GM21447 (cell line): ENCODE measurements at regions not wholly inside any gene's neighbourhood (a gene's known extent, or its start where the extent isn't known, plus 50 kb on each side); places are given as distances from the start of the nearest gene placed in this dataset.

ENCODE experiments used
- ATAC-seq: cut with Tn5 transposase; IDR thresholded peaks from one replicate; pipeline ENCODE4 v1.9.1; 2021; ENCODE audit not compliant: unreplicated experiment

GRCh38 chr11:111098091-111098490, 147.4 kb upstream of the POU2AF2 start:
- ATAC-seq: peak; percentile 62

DNA sequence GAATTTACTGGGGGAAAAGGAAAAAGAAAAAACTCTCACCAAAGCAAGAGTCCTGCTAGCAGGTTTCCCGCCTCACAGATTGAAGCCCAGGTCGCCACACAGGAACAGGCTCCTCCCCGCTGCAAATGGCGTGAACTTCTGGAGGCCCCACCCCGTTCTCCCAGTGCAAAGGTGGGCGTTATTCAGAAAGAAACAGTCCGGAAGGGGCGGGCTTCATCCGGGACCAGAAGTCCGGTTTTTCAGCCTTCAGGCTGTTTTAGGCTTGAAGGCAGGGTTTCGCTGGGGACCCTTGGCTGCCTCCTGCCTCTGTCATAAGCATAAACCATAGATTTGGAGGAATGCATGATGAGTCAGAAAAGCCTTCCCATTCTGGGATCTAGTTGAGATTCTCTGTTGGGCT, 148.3 kb upstream of the POU2AF2 start:
- ATAC-seq: peak; percentile 49

DNA sequence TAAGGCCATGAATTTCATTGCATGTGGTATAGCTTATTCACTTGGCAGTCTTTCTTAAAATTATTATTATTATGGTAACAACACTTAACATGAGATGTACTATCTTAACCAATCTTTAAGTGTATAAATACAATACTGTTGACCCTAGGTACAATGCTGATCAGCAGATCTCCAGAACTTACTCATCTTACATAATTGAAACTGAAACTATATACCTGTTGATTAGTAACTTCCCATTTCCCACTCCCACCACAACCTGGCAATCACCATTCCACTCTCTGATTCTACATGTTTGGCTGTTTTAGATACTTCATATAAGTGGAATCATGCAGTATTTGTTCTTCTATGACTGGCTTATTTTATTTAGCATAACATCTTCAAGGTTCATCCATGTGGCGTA, 150.2 kb upstream of the POU2AF2 start:
- no peak for ATAC-seq

- ATAC-seq: no peak
Observed at GRCh38 chr11:111093061-111093460, 152.5 kb upstream of the POU2AF2 start.

- ATAC-seq: no peak
Observed at GRCh38 chr11:111091321-111091938, 154.1 kb upstream of the POU2AF2 start.

DNA sequence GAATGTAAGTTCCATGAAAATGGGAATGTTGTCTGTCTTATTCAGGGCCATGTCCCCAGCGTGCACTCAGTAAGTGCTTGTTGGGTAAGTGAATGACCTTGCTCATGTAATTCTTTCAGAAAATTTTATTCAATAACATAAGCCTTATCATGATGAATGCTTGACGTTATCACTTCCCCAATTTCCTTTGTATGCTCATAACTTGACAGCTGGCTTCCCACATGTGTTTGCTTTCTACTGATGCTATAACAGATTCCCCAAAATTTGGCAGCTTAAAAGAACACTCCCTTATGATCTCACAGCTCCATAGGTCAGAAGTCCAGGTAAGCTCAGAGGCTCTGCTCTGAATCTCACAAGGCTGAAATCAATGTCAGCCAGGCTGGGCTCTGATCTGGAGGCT, 155.8 kb upstream of the POU2AF2 start:
- no peak for ATAC-seq

DNA sequence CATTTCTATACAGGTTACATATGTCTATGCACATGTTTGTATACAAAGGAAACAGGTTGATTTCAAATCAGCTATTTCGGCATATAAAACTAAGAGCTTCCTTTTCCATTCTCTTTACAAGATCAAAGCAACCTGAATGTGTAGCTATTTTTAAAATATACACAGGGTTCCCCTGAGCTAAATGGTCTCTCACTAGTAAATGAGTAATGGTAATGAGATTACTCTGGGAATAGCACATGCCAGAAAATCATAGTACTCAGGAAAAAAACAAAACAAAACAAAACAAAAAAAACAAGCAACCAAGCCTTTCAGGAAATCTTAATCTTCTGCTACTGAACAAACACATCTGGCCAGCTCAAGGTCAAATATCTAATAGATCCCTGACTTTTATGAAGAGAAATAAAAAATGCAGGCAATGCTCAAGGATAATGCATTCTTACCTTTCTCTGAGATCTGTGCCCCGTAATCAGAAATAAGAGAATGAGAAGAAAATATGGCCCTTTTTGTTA, 156.6 kb upstream of the POU2AF2 start:
- no peak for ATAC-seq

GRCh38 chr11:111086058-111086457, 159.5 kb upstream of the POU2AF2 start:
- ATAC-seq: no peak

DNA sequence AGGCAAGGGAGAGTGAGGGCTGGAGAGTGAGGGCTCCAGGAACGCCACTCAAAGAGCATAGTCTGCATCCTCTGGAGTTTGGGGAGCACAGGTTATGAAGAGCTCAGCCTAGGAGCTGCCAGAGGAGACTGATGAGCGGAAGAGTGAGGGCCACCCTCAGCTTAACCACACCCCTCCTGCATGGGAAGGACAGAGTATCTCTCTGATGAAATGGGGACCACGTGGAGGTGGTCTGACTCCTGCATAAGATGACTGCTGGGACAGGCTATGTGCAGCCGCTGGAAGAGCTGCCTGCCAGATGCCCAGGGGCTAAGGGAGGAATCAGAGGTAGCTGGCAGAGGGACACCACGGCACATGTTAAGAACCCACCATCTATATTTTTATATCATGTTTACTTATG, 162.9 kb upstream of the POU2AF2 start:
- no peak for ATAC-seq

- no peak for ATAC-seq
Observed at GRCh38 chr11:111081021-111081511, 164.5 kb upstream of the POU2AF2 start.

- no peak for ATAC-seq
Observed at GRCh38 chr11:111077530-111078322, 167.8 kb upstream of the POU2AF2 start.

DNA sequence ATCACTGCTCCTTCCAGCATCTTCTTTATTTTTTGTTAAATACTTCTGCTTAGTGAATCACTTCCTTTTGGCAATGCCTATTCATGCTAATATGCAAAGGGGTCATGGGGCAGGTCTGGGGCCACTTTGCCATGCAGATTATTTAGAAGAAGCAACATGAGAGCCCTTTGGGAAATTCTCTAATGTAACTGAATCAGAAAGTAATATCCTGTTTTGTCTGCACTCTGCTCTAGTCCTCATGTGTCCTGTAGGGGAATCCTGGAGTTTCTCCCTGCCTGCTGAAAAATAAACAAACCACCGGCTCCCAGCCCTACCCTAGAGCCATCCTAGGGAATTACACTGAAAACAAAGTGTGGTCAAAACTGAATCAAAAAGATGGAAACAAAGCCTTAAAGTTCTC, 176.5 kb upstream of the POU2AF2 start:
- no peak for ATAC-seq

DNA sequence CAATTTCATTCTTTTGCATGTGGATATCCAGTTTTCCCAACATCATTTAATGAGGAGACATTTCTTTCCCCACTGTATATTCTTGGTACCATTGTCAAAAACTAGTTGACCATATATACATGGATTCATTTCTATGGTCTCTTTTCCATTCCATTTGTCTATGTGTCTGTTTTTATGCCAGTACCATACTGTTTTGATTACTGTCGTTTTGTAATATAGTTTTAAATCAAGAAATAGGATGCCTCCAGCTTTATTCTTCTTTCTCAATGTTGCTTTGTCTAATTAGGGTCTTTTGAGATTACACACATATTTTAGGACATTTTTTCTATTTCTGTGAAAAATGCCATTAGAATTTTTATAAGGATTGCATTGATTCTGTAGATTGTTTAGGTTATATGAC, 177.5 kb upstream of the POU2AF2 start:
- no peak for ATAC-seq

GRCh38 chr11:111066846-111067245, 178.7 kb upstream of the POU2AF2 start:
- ATAC-seq: no peak

DNA sequence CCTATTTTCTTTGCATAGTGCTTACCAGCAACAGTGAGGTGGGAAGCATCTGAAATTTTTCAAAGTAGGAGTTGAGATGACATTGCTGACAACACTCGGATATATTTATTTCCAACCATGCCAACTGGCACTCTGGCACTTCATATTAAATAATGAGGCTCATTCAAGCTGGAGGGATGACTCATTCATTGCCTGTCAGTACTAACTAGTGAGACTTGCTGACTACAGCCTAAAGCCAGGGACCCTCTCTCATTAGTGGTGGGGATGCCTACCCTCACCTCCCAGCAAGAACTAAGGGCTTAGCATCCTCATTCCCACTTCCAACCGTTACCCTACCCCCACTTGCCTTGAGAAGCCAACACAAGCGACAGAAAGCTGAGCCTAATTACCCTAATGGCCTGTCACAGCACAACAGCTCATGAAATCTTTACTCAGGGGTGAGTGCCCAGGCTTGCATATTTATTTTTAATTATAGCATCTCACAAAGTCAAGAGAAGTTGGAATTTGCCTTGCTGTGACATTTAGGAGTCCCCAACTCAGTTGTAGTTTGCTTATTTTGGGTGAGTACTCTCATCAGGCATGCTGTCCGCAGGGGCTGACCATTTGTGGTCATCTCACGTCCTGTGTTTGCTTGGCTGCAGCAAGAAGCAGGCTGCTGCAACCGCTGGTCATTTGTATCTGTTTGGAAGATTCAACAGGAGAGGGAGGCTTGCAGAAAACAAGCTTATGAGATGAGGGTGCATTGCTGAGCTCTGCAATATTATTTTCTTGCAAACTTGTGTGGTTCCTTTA, 181.6 kb upstream of the POU2AF2 start:
- no peak for ATAC-seq

GRCh38 chr11:111062420-111062819, 183.1 kb upstream of the POU2AF2 start:
- no peak for ATAC-seq

- no peak for ATAC-seq
Observed at GRCh38 chr11:111059726-111060125, 185.8 kb upstream of the POU2AF2 start.

DNA sequence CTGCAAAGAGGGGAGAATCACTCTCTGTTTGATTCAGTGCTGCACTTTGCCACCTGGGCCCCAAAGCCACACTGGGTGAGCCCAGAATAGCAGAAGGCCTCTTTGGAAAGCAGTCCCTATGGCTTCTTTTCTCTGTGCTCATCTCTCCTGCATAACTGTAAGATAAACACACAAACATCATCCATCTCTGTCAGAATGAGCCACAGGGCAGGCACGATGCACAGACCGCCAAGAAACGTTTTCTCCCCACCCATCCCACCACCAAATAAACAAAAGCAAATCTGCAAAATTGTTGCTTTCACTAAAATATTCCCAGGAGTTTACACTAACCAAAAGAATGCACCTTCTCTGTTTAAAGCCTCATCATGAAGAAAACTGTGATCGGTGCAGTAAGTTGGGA, 196.4 kb upstream of the POU2AF2 start:
- no peak for ATAC-seq

DNA sequence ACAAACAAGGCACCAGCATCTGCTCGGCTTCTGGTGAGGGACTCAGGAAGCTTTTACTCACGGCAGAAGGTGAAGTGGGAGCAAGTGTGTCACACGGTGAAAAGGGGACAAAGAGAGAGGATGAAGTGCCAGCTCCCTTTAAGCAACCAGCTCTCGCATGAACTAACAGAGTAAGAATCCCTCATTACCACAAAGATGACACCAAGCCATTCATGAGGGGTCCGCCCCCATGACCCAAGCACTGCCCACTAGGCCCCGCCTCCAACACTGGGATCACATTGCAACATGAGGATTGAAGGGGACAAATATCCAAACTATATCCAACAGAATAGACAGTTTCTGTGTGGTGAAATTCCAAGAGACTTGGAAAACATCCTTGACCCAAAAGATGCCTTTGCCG, 198.2 kb upstream of the POU2AF2 start:
- no peak for ATAC-seq

DNA sequence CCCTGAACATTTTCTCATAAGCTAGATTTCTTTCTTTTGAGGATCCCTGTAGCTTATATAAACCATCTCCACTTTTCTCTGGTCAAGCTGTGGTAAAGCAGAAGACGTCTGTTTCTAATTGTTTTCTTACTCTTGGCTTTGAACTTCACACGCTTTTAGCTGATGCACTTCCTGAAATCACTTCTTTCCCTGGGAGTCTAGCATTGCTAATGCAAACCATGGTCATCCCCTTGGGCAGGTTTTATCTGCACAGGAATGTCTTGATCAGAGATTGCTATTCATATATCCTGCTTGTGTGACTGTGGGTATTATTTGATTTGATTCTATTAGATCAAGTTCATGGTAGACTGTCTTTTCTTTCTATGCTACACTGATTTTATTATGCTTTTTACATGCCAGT, 199.2 kb upstream of the POU2AF2 start:
- no peak for ATAC-seq

DNA sequence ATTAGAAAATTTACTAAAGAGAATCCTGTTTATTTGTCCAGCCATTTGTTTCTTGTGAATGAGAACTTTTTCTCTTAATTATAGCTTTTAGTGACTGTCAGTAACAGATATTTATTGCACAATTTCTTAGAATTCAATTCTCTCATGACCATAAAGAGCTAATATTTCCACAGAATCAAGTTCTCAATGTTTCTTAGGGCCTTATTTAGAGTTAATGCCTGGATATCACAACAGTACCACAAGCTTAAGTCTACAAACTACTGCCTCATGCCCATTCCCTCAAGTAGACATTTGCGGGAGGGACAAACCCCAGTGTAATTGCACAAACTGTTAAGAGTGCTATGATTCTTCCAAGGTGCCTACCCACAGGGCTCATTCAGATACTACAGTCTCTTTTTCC, 199.7 kb upstream of the POU2AF2 start:
- no peak for ATAC-seq

GRCh38 chr11:111045407-111045803, 200.1 kb upstream of the POU2AF2 start:
- no peak for ATAC-seq
